WTC11 (cell line): ENCODE measurements at regions not wholly inside any gene's neighbourhood (a gene's known extent, or its start where the extent isn't known, plus 50 kb on each side); places are given as distances from the start of the nearest gene placed in this dataset.

Experiments used
- ATAC-seq: fragments of 200-7000 bp; cut with Tn5 transposase; 2 replicates; pipeline ENCODE4 v1.10.0; 2021; ENCODE audit warnings: mild to moderate bottlenecking, moderate library complexity
- CTCF ChIA-PET: fragments of 300-600 bp; sonication (Branson Sonifier 250); formaldehyde crosslinking; loops from one replicate; lab custom pipeline; 2021; ENCODE audit warnings: antibody characterized with exemption; lab: Charles Lee
- POLR2A ChIA-PET: fragments of 350-600 bp; sonication (Branson Sonifier 250); formaldehyde crosslinking; loops from one replicate; lab custom pipeline; 2021; ENCODE audit warnings: antibody characterized with exemption; lab: Charles Lee
- DNase-seq: peaks from one replicate; pipeline ENCODE4 v3.0.0; 2021; ENCODE audit warnings: low spot score
- H3K27ac Mint-ChIP-seq: 2 replicates; pipeline ENCODE4 v1.8.0; 2021; ENCODE audit warnings: mixed read lengths
- H3K27me3 Mint-ChIP-seq: 2 replicates; pipeline ENCODE4 v1.8.0; 2021; ENCODE audit warnings: low read depth, mild to moderate bottlenecking, moderate library complexity, mixed read lengths
- H3K36me3 Mint-ChIP-seq: 2 replicates; pipeline ENCODE4 v1.8.0; 2021; ENCODE audit warnings: mixed read lengths
- H3K4me1 Mint-ChIP-seq: 2 replicates; pipeline ENCODE4 v1.8.0; 2022; ENCODE audit warnings: mixed read lengths
- H3K4me3 Mint-ChIP-seq: 2 replicates; pipeline ENCODE4 v1.8.0; 2021; ENCODE audit warnings: mild to moderate bottlenecking, moderate library complexity, mixed read lengths
- H3K9me3 Mint-ChIP-seq: 2 replicates; pipeline ENCODE4 v1.8.0; 2021; ENCODE audit warnings: mixed read lengths
- ARID4B ChIP-seq: sonication (generic); formaldehyde crosslinking; IDR thresholded peaks from 2 replicates; pipeline ENCODE4 v1.8.0; 2023; ENCODE audit warnings: missing genetic modification reagents, mild to moderate bottlenecking, borderline replicate concordance
- ATF3 ChIP-seq: sonication (generic); formaldehyde crosslinking; conservative IDR thresholded peaks from 2 replicates; pipeline ENCODE4 v1.8.1; 2022; ENCODE audit warnings: mild to moderate bottlenecking, missing genetic modification reagents
- ATF6 ChIP-seq: sonication (generic); formaldehyde crosslinking; IDR thresholded peaks from 2 replicates; pipeline ENCODE4 v1.8.1; 2023; ENCODE audit warnings: mild to moderate bottlenecking, missing genetic modification reagents
- CREB1 ChIP-seq: sonication (generic); formaldehyde crosslinking; IDR thresholded peaks from 2 replicates; pipeline ENCODE4 v1.8.0; 2023; ENCODE audit warnings: mild to moderate bottlenecking, missing genetic modification reagents
- ETV6 ChIP-seq: sonication (generic); formaldehyde crosslinking; IDR thresholded peaks from 2 replicates; pipeline ENCODE4 v1.8.1; 2022; ENCODE audit warnings: mild to moderate bottlenecking, missing genetic modification reagents
- GABPB1 ChIP-seq: sonication (generic); formaldehyde crosslinking; IDR thresholded peaks from 2 replicates; pipeline ENCODE4 v1.8.1; 2023; ENCODE audit warnings: mild to moderate bottlenecking, missing genetic modification reagents
- HMGA2 ChIP-seq: fragments of 250-450 bp; sonication (Bioruptor Pico); IDR thresholded peaks from 2 replicates; pipeline ENCODE4 v1.4.0; 2021; ENCODE audit warnings: mild to moderate bottlenecking, moderate library complexity
- HMGXB4 ChIP-seq: sonication (generic); formaldehyde crosslinking; IDR thresholded peaks from 2 replicates; pipeline ENCODE4 v1.8.1; 2023; ENCODE audit warnings: mild to moderate bottlenecking, moderate library complexity, missing genetic modification reagents
- KAT7 ChIP-seq: sonication (generic); formaldehyde crosslinking; IDR thresholded peaks from 2 replicates; pipeline ENCODE4 v1.8.1; 2023; ENCODE audit warnings: missing genetic modification reagents, mild to moderate bottlenecking, borderline replicate concordance
- MAX ChIP-seq: sonication (generic); formaldehyde crosslinking; IDR thresholded peaks from 2 replicates; pipeline ENCODE4 v1.8.0; 2022; ENCODE audit warnings: mild to moderate bottlenecking, missing genetic modification reagents
- MXD4 ChIP-seq: fragments of 250-450 bp; sonication (Bioruptor Pico); IDR thresholded peaks from 2 replicates; pipeline ENCODE4 v1.8.0; 2021; ENCODE audit warnings: mild to moderate bottlenecking, moderate library complexity, borderline replicate concordance
- MYBL2 ChIP-seq: sonication (generic); formaldehyde crosslinking; IDR thresholded peaks from 2 replicates; pipeline ENCODE4 v1.8.1; 2023; ENCODE audit warnings: mild to moderate bottlenecking, moderate library complexity, missing genetic modification reagents
- NFATC4 ChIP-seq: fragments of 250-450 bp; sonication (Bioruptor Pico); IDR thresholded peaks from 2 replicates; pipeline ENCODE4 v1.9.0; 2021; ENCODE audit warnings: mild to moderate bottlenecking
- NFYB ChIP-seq: sonication (generic); formaldehyde crosslinking; conservative IDR thresholded peaks from 2 replicates; pipeline ENCODE4 v1.8.0; 2022; ENCODE audit warnings: low read depth, missing genetic modification reagents
- SMAD3 ChIP-seq: sonication (generic); formaldehyde crosslinking; IDR thresholded peaks from 2 replicates; pipeline ENCODE4 v1.8.0; 2022; ENCODE audit warnings: missing genetic modification reagents, mild to moderate bottlenecking, borderline replicate concordance
- TP53 ChIP-seq: sonication (generic); formaldehyde crosslinking; IDR thresholded peaks from 2 replicates; pipeline ENCODE4 v1.8.1; 2023; ENCODE audit warnings: mild to moderate bottlenecking, missing genetic modification reagents
- ZBTB21 ChIP-seq: sonication (generic); formaldehyde crosslinking; IDR thresholded peaks from 2 replicates; pipeline ENCODE4 v1.8.1; 2023; ENCODE audit warnings: mild to moderate bottlenecking, missing genetic modification reagents, borderline replicate concordance
- ZMAT4 ChIP-seq: fragments of 250-450 bp; sonication (Bioruptor Pico); IDR thresholded peaks from 2 replicates; pipeline ENCODE4 v1.9.0; 2021; ENCODE audit warnings: mild to moderate bottlenecking
- ZNF121 ChIP-seq: sonication (generic); formaldehyde crosslinking; IDR thresholded peaks from 2 replicates; pipeline ENCODE4 v1.8.0; 2023; ENCODE audit warnings: missing genetic modification reagents
- ZNF138 ChIP-seq: sonication (generic); formaldehyde crosslinking; conservative IDR thresholded peaks from 2 replicates; pipeline ENCODE4 v1.8.1; 2022; ENCODE audit warnings: mild to moderate bottlenecking, moderate library complexity, missing genetic modification reagents
- ZNF263 ChIP-seq: sonication (generic); formaldehyde crosslinking; IDR thresholded peaks from 2 replicates; pipeline ENCODE4 v1.8.1; 2022; ENCODE audit warnings: low read depth, mild to moderate bottlenecking, moderate library complexity, missing genetic modification reagents
- ZNF396 ChIP-seq: fragments of 250-450 bp; sonication (Bioruptor Pico); IDR thresholded peaks from 2 replicates; pipeline ENCODE4 v1.8.0; 2021; ENCODE audit warnings: mild to moderate bottlenecking, moderate library complexity, borderline replicate concordance
- ZNF671 ChIP-seq: fragments of 250-450 bp; sonication (Bioruptor Pico); IDR thresholded peaks from 2 replicates; pipeline ENCODE4 v1.8.0; 2021; ENCODE audit warnings: mild to moderate bottlenecking

GRCh38 chr2:52880872-52881271 is 886.7 kb upstream of the CHAC2 start:
- H3K27ac Mint-ChIP-seq, result no peak overlapping the region

GRCh38 chr2:52879561-52879960 is 888.0 kb upstream of the CHAC2 start:
- no peak for DNase-seq
- H3K9me3 Mint-ChIP-seq, result no peaks in the 10 kb centered on the region
- POLR2A ChIA-PET, result no interaction called here
- TF ChIP-seq ZMAT4 (no peak), ETV6 (CRISPR knock-in tag) (no peak), SMAD3 (no peak), NFATC4 (no peak), HMGXB4 (CRISPR knock-in tag) (no peak), ZNF396 (no peak), ZNF121 (no peak), NFYB (CRISPR knock-in tag) (no peak), MYBL2 (CRISPR knock-in tag) (no peak)

More at GRCh38 chr2:52880872-52881271, 886.7 kb upstream of the CHAC2 start:
- CTCF ChIA-PET, result no interaction called here
- ATAC-seq, result no peak
- no peak for TF ChIP-seq HMGA2 (CRISPR knock-in tag)
- TF ChIP-seq ZMAT4, result no peak
- no peak for TF ChIP-seq ZNF671 (CRISPR knock-in tag)
- no peak for TF ChIP-seq ZNF396
- TF ChIP-seq KAT7 (CRISPR knock-in tag), result no peak
- no peak for TF ChIP-seq ATF6
- no peak for TF ChIP-seq CREB1 (CRISPR knock-in tag)
- no peak for TF ChIP-seq ZNF138 (CRISPR knock-in tag)
- TF ChIP-seq ARID4B, result no peak
- TF ChIP-seq ZBTB21 (CRISPR knock-in tag), result no peak
- no peak for TF ChIP-seq TP53 (CRISPR knock-in tag)
- TF ChIP-seq ATF3 (CRISPR knock-in tag), result no peak
- no peak for TF ChIP-seq MXD4
- TF ChIP-seq GABPB1 (CRISPR knock-in tag), result no peak
- no peak for TF ChIP-seq MYBL2 (CRISPR knock-in tag)
- TF ChIP-seq NFYB (CRISPR knock-in tag), result no peak
- TF ChIP-seq MAX (CRISPR knock-in tag), result no peak
- no peak for TF ChIP-seq ZNF263 (CRISPR knock-in tag)
- no peak overlapping the region for H3K4me3 Mint-ChIP-seq
- no peaks in the 10 kb centered on the region for H3K36me3 Mint-ChIP-seq
- POLR2A ChIA-PET, result no interaction called here
- no peaks in the 10 kb centered on the region for H3K9me3 Mint-ChIP-seq
- H3K4me1 Mint-ChIP-seq, result peaks cover 4% of the 10 kb centered on the region
- H3K27me3 Mint-ChIP-seq, result no peaks in the 10 kb centered on the region
- DNase-seq, result no peak

More at GRCh38 chr2:52879561-52879960, 888.0 kb upstream of the CHAC2 start:
- no peak for ATAC-seq
- no peak overlapping the region for H3K4me3 Mint-ChIP-seq
- no peaks in the 10 kb centered on the region for H3K4me1 Mint-ChIP-seq
- no peaks in the 10 kb centered on the region for H3K27me3 Mint-ChIP-seq
- H3K36me3 Mint-ChIP-seq, result no peaks in the 10 kb centered on the region
- H3K27ac Mint-ChIP-seq, result no peak overlapping the region
- CTCF ChIA-PET, result no interaction called here
